Spleen (tissue), 11 donors: ENCODE measurements at regions not wholly inside any gene's neighbourhood (a gene's known extent, or its start where the extent isn't known, plus 50 kb on each side); places are given as distances from the start of the nearest gene placed in this dataset.
"Not testable (repeated sequence)": the region's sequence is repeated elsewhere in the genome, so short reads cannot be mapped to it uniquely, and the experiment has no call there.

Source experiments
- DNase-seq: peaks from one replicate; pipeline ENCODE4 v3.0.0-alpha.2; 2020
- H3K27ac ChIP-seq, 8 donors: fragments of 200-600 bp; sonication (generic) in 7 of 8; 1 replicate in 4 of 8; 2 replicates in 4 of 8; pipeline versions ENCODE4 v1.5.0 to v1.8.0; 2016 to 2021; ENCODE audit warnings: inconsistent platforms in 4 of 8, mild to moderate bottlenecking in 4 of 8, moderate library complexity in 1 of 8
- H3K27me3 ChIP-seq, 7 donors: fragments of 200-600 bp; sonication (generic) in 6 of 7; replicated peaks in 1 of 7; 1 replicate in 4 of 7; 2 replicates in 3 of 7; pipeline versions ENCODE4 v1.5.0 to v1.8.0; 2016 to 2021; ENCODE audit warnings: inconsistent platforms in 3 of 7, mild to moderate bottlenecking in 1 of 7
- H3K36me3 ChIP-seq, 6 donors: fragments of 200-600 bp; sonication (generic) in 5 of 6; 1 replicate in 4 of 6; 2 replicates in 2 of 6; pipeline versions ENCODE4 v1.5.0 to v1.8.0; 2016 to 2021; ENCODE audit warnings: inconsistent platforms in 2 of 6
- H3K4me1 ChIP-seq, 6 donors: fragments of 200-600 bp; sonication (generic) in 5 of 6; 1 replicate in 3 of 6; 2 replicates in 3 of 6; pipeline versions ENCODE4 v1.5.0 to v1.8.0; 2016 to 2021; ENCODE audit warnings: inconsistent platforms in 3 of 6
- H3K4me3 ChIP-seq, 8 donors: fragments of 200-600 bp; sonication (generic) in 7 of 8; 1 replicate in 4 of 8; 2 replicates in 4 of 8; pipeline versions ENCODE4 v1.5.0 to v1.8.0; 2016 to 2021; ENCODE audit warnings: inconsistent platforms in 4 of 8, mild to moderate bottlenecking in 4 of 8, moderate library complexity in 2 of 8
- H3K9me3 ChIP-seq, 8 donors: fragments of 200-600 bp; sonication (generic) in 7 of 8; 1 replicate in 4 of 8; 2 replicates in 4 of 8; pipeline versions ENCODE4 v1.5.0 to v1.8.0; 2016 to 2021; ENCODE audit warnings: inconsistent platforms in 4 of 8
- CTCF ChIP-seq, 11 experiments: fragments of 200-600 bp in 7 of 11; fragments of 450-650 bp in 4 of 11; sonication (generic) in 4 of 11; IDR thresholded peaks in 8 of 11; conservative IDR thresholded peaks in 3 of 11; 1 replicate in 7 of 11; 2 replicates in 4 of 11; pipeline versions ENCODE4 v1.4.0 to v1.8.0; 2016 to 2021; ENCODE audit warnings: antibody characterized with exemption in 11 of 11, inconsistent platforms in 4 of 11, mild to moderate bottlenecking in 1 of 11
- POLR2A ChIP-seq, 3 donors: fragments of 450-650 bp; IDR thresholded peaks; one replicate each; pipeline ENCODE4 v1.5.1; 2017; ENCODE audit warnings: antibody characterized with exemption in 3 of 3, mild to moderate bottlenecking in 1 of 3
- POLR2AphosphoS5 ChIP-seq, 3 donors: sonication (generic); formaldehyde crosslinking; IDR thresholded peaks; one replicate each; pipeline ENCODE4 v1.5.1; 2017; ENCODE audit warnings: antibody characterized with exemption in 3 of 3
- WGBS, 5 donors: extraction: QIAGEN DNeasy Blood & Tissue Kit in 3 of 5; methylation state at CpG; one replicate each; pipeline versions ENCODE4 v1.1.5 to v1.1.7; 2013 to 2018; 5-methylcytosine and 5-hydroxymethylcytosine counted together
- intact Hi-C: fragments of 100-400 bp; cut with DNase I; formaldehyde crosslinking; loops from one replicate; pipeline ENCODE4 v1.15.0; 2023; ENCODE audit warnings: low total_unique reads
- donor health status: healthy with polysubstance abuse.
- donor health status: DM: no; HTN: no; CAD: no; lungs with moderate emphysema.
- donor health status: DM: no; HTN: no; CAD: no.
- donor health status: Bipolar disorder and iron deficiency.
- donor health status: healthy.
- donor health status: DM: no; HTN: no; CAD: no.
- donor health status: DM: yes; HTN: yes; CAD: no.

- no peaks in the 10 kb centered on the region for H3K36me3 ChIP-seq
- no peak for TF ChIP-seq POLR2AphosphoS5 (IDR thresholded peaks at IDR 0.05)
- no peak for TF ChIP-seq CTCF (IDR thresholded peaks at IDR 0.05 in 8 of 11, conservative IDR thresholded peaks at IDR 0.05 in 3 of 11)
- TF ChIP-seq POLR2A (IDR thresholded peaks at IDR 0.05), result no peak
- H3K9me3 ChIP-seq, result peaks cover 0 to 64% (median 54%) of the 10 kb centered on the region in 8 donors
- intact Hi-C loops, result no loop called here
- 84 to 90% (median 86%) methylated on average over 13 of the region's 13 CpGs for WGBS, 5 donors
- H3K27ac ChIP-seq, result no peak overlapping the region
- H3K4me3 ChIP-seq, result no peak overlapping the region
- peak; percentile 16 for DNase-seq
- H3K4me1 ChIP-seq, result no peaks in the 10 kb centered on the region
- H3K27me3 ChIP-seq, result no peaks in the 10 kb centered on the region
These were observed 307.7 kb upstream of the DEFB115 start for GRCh38 chr20:30949761-30950160.

GRCh38 chr20:30951088-30951487 is 306.4 kb upstream of the DEFB115 start:
- H3K27ac ChIP-seq, DNase-seq, intact Hi-C loops, H3K27me3 ChIP-seq, H3K4me3 ChIP-seq, H3K36me3 ChIP-seq, H3K4me1 ChIP-seq: not testable (repeated sequence)
- H3K9me3 ChIP-seq, result peaks cover 0 to 61% (median 49%) of the 10 kb centered on the region in 8 donors
- 79 to 91% (median 82%) methylated on average over 3 of the region's 3 CpGs for WGBS, 5 donors

- H3K27me3 ChIP-seq, H3K4me1 ChIP-seq, DNase-seq, H3K27ac ChIP-seq, H3K4me3 ChIP-seq, intact Hi-C loops, H3K36me3 ChIP-seq: not testable (repeated sequence)
- 78 to 87% (median 83%) methylated on average over 3 of the region's 3 CpGs for WGBS, 5 donors
- peaks cover 0 to 80% (median 62%) of the 10 kb centered on the region in 8 donors for H3K9me3 ChIP-seq
These were observed 300.8 kb upstream of the DEFB115 start for GRCh38 chr20:30956649-30957048.

- H3K27me3 ChIP-seq, H3K36me3 ChIP-seq, H3K4me1 ChIP-seq, H3K4me3 ChIP-seq, intact Hi-C loops, H3K27ac ChIP-seq, DNase-seq: not testable (repeated sequence)
- peaks cover 0 to 89% (median 66%) of the 10 kb centered on the region in 8 donors for H3K9me3 ChIP-seq
These were observed 298.3 kb upstream of the DEFB115 start for GRCh38 chr20:30959208-30959607.

- no peak for TF ChIP-seq CTCF (IDR thresholded peaks at IDR 0.05 in 8 of 11, conservative IDR thresholded peaks at IDR 0.05 in 3 of 11)
- Histone ChIP-seq H3K4me1 (no peaks in the 10 kb centered on the region), H3K9me3 (peaks cover 0 to 98% (median 81%) of the 10 kb centered on the region in 8 donors), H3K27me3 (no peaks in the 10 kb centered on the region), H3K27ac (no peak overlapping the region), H3K36me3 (no peaks in the 10 kb centered on the region), H3K4me3 (no peak overlapping the region)
- no peak for DNase-seq
- WGBS, 5 donors, result 75 to 84% (median 82%) methylated on average over 4 of the region's 4 CpGs
- intact Hi-C loops, result no loop called here
These were observed 293.9 kb upstream of the DEFB115 start for GRCh38 chr20:30963591-30963990.

GRCh38 chr20:30975859-30976258 is 281.6 kb upstream of the DEFB115 start:
- intact Hi-C loops, H3K27ac ChIP-seq, H3K36me3 ChIP-seq, DNase-seq, H3K4me1 ChIP-seq, H3K27me3 ChIP-seq, H3K4me3 ChIP-seq: not testable (repeated sequence)
- peaks cover 0 to 68% (median 33%) of the 10 kb centered on the region in 8 donors for H3K9me3 ChIP-seq
- 70 to 96% (median 89%) methylated on average over 6 to 13 of the region's 13 CpGs for WGBS, 5 donors
